ENCODE measurements at regions not wholly inside any gene's neighbourhood (a gene's known extent, or its start where the extent isn't known, plus 50 kb on each side); places are given as distances from the start of the nearest gene placed in this dataset.

DNA sequence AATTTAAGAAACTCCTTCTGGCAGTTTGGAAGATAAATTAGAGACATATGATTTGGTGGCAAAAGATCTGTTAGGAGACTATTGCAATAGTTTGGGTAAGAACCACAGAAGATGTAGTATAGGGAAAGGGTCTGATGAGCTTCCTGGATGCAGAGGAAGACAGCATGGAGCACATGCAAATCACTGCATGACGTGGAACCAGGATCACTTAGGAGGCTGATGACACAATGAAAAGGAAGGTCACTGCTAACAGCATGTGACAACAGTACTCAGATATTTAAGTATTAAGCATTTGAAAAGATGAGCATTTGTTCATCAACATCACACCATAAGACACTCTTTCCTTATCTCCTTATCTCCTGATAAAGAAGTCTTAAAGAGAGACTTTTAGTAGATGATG is 167.8 kb upstream of the LDB2 start:
- H3K9me3 Mint-ChIP-seq, result peaks cover 7% of the 10 kb centered on the region
- no peak overlapping the region for H3K27ac Mint-ChIP-seq
- H3K36me3 Mint-ChIP-seq (ENCODE audit: low read depth), result no peaks in the 10 kb centered on the region
- peaks cover 2% of the 10 kb centered on the region for H3K27me3 Mint-ChIP-seq (ENCODE audit: insufficient read depth)
- intact Hi-C loops (cut with micrococcal nuclease), result no loop called here
- H3K4me3 Mint-ChIP-seq, result no peak overlapping the region
- no peak for DNase-seq (ENCODE audit: low spot score)
- H3K4me1 Mint-ChIP-seq (ENCODE audit: low read depth), result no peaks in the 10 kb centered on the region

DNA sequence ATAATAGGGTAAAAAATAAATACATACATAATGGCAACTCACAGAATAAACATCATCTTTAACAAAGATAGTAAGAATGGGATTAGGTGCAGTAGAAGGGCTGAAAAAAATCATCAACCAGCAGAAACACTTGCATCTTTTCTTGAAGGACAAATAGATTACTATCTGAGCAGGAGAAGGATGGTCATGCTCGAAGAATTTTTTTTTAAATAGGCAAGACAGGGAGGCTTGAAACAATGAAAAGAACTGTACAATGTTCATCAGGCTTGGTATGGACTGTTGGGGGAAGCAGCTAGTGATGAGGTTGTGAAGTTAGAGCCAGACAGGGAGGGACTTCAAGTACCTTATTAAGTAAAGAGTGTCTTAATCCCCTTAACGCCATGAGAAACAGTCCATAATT is 167.4 kb upstream of the LDB2 start:
- DNase-seq (ENCODE audit: low spot score), result no peak
- Mint-ChIP-seq H3K27ac (no peak overlapping the region), H3K27me3 (ENCODE audit: insufficient read depth) (peaks cover 2% of the 10 kb centered on the region), H3K36me3 (ENCODE audit: low read depth) (no peaks in the 10 kb centered on the region), H3K4me1 (ENCODE audit: low read depth) (no peaks in the 10 kb centered on the region), H3K4me3 (no peak overlapping the region), H3K9me3 (peaks cover 7% of the 10 kb centered on the region)
- intact Hi-C loops (cut with micrococcal nuclease), result no loop called here

DNA sequence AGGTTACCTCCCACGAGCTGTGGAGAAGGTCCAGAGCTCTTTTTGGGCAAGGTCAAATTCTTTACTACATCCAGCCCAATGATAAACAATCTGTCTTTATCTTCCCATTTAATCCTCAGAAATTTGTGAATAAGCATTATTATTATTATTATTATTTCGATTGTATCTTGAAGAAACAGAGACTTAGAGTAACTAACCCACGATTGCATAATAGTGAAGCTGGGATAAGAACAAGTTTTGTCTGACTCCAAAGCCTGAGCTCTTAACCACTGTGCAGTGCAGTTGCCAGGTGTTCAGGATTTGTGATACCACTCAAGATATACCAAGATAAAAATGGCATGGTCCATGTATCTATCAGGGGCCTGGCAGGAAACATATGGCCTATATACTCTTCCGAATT is 166.5 kb upstream of the LDB2 start:
- Mint-ChIP-seq H3K27me3 (ENCODE audit: insufficient read depth) (peaks cover 2% of the 10 kb centered on the region), H3K9me3 (peaks cover 7% of the 10 kb centered on the region), H3K4me3 (no peak overlapping the region), H3K4me1 (ENCODE audit: low read depth) (no peaks in the 10 kb centered on the region), H3K27ac (no peak overlapping the region), H3K36me3 (ENCODE audit: low read depth) (no peaks in the 10 kb centered on the region)
- intact Hi-C loops (cut with micrococcal nuclease), result no loop called here
- no peak for DNase-seq (ENCODE audit: low spot score)

DNA sequence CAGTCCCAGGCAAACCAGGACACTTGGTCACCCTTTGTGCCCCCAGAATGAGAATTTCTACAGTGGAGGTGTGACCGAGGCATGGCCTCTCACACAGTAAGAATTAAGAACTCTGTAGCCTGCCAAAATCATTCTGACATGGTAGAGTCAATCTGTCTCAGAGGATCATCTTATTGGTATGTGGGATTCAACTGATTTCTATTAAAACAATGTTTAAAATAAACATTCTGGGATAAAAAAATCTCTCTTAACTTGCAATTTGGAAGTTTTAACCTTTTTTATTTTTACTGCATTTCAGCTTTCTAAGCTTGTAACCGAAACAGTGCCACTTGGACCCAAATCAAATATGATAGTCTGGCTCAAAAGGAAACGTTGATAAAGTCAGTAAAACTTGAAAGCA is 165.4 kb upstream of the LDB2 start:
- Mint-ChIP-seq H3K4me1 (ENCODE audit: low read depth) (no peaks in the 10 kb centered on the region), H3K36me3 (ENCODE audit: low read depth) (no peaks in the 10 kb centered on the region), H3K27me3 (ENCODE audit: insufficient read depth) (peaks cover 2% of the 10 kb centered on the region), H3K9me3 (peaks cover 4% of the 10 kb centered on the region), H3K4me3 (no peak overlapping the region), H3K27ac (no peak overlapping the region)
- no peak for DNase-seq (ENCODE audit: low spot score)
- intact Hi-C loops (cut with micrococcal nuclease), result no loop called here

DNA sequence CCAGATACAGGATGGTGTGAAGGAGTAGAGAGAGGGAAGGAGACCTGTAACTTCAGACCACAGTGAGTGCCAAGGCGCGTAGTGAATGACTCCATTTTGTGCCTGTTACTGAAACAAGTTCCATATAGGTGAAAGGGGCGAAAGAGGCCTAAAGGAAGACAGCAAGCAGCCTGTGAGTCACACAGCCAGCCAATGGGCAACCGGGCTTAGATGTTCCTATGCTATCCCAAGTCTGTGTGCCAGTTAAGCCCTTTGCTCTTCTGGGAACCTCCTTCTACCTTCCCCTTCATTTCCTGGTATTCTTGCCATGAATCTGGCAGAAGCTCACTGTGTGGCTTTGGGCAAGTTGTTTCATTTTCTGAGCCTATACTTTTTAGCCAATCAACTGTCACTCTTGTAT is 161.8 kb upstream of the LDB2 start:
- no peaks in the 10 kb centered on the region for H3K27me3 Mint-ChIP-seq (ENCODE audit: insufficient read depth)

DNA sequence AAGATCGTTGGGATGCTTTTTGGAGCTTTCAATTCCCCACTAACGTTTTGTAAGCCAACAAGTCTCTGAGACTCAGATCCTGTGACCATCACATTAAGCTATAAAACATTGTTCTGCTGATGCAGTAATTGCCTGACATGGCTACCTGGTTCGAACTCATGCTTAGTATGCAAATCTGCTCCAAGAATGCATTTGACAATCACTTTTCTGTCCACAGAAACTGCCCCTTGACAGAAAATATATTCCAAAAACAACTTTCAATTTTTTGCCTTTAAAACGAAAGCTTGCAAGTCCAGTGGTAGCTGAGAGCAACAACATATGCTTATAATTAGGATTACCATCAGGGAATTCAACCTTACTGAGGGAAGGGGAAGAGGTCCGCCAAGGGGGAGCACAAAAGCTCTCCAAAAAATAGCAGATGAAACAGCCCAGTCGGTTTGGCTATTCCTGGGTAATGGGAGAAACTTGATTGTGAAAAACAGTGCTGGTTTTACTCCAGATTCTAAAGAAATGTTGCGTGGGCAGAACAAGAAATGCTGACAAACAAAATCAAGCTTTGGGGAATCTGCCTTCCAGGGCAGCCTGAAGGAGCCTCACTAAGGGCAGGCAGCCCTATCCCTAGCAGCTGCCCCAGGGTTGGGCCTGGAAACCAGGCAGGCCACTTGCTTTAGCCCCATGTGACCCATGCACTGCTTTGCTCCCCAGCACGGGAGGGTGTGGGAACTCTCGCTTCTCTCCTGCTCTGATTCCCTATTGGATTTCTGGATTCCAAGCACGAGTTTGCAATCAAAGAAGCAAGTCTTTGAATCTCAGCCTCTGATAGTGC is 160.7 kb upstream of the LDB2 start:
- Mint-ChIP-seq H3K4me3 (no peak overlapping the region), H3K36me3 (ENCODE audit: low read depth) (no peaks in the 10 kb centered on the region), H3K9me3 (peaks cover 4% of the 10 kb centered on the region), H3K27me3 (ENCODE audit: insufficient read depth) (no peaks in the 10 kb centered on the region), H3K4me1 (ENCODE audit: low read depth) (no peaks in the 10 kb centered on the region), H3K27ac (no peak overlapping the region)
- intact Hi-C loops (cut with micrococcal nuclease), result no loop called here
- DNase-seq (ENCODE audit: low spot score), result no peak

More for the DNA sequence above, 161.8 kb upstream of the LDB2 start:
- Mint-ChIP-seq H3K9me3 (peaks cover 4% of the 10 kb centered on the region), H3K4me1 (ENCODE audit: low read depth) (no peaks in the 10 kb centered on the region), H3K27ac (no peak overlapping the region), H3K36me3 (ENCODE audit: low read depth) (no peaks in the 10 kb centered on the region), H3K4me3 (no peak overlapping the region)
- intact Hi-C loops (cut with micrococcal nuclease), result no loop called here
- no peak for DNase-seq (ENCODE audit: low spot score)

DNA sequence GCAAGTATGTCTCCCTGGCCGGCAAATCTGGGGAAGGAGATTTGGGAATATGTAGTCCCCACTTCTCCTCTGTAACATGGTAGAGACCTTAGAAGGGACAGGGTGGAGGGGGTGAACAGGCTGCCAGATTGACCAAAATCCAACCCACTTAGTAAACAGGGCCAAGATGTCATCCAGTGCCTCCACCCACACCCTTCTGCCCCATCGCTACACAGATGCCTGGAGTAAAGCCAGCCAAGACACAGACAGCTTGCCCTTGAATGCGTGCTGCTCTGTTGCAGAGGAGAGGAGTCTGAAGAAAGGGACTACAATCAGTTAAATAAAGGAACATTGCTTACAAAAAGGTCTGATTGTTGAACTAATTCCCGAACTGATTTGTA is 160.1 kb upstream of the LDB2 start:
- H3K9me3 Mint-ChIP-seq, result peaks cover 4% of the 10 kb centered on the region
- no peaks in the 10 kb centered on the region for H3K27me3 Mint-ChIP-seq (ENCODE audit: insufficient read depth)
- no peak overlapping the region for H3K4me3 Mint-ChIP-seq
- no peaks in the 10 kb centered on the region for H3K36me3 Mint-ChIP-seq (ENCODE audit: low read depth)
- intact Hi-C loops (cut with micrococcal nuclease), result no loop called here
- no peak overlapping the region for H3K27ac Mint-ChIP-seq
- no peak for DNase-seq (ENCODE audit: low spot score)
- no peaks in the 10 kb centered on the region for H3K4me1 Mint-ChIP-seq (ENCODE audit: low read depth)

DNA sequence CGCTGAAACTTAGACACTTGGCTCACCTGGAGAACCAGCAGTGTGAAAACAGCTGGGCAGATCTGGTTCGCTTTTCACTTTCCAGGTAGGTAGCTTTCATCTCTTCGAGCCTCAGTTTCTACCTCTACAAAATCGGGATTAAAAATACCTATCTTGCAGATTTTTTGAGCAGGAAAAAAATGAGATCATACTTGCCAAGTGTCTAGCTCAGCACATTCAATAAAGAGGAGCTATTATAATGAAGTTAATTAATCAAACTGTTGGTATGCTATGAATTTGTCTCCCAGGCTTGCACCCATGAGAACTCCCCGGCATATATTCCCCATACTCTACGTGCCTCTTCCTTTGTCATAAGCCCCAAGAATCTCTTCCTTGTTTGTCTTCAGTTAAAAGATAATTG is 158.6 kb upstream of the LDB2 start:
- no peak overlapping the region for H3K27ac Mint-ChIP-seq
- intact Hi-C loops (cut with micrococcal nuclease), result no loop called here
- no peaks in the 10 kb centered on the region for H3K9me3 Mint-ChIP-seq
- H3K27me3 Mint-ChIP-seq (ENCODE audit: insufficient read depth), result no peaks in the 10 kb centered on the region
- no peaks in the 10 kb centered on the region for H3K4me1 Mint-ChIP-seq (ENCODE audit: low read depth)
- H3K36me3 Mint-ChIP-seq (ENCODE audit: low read depth), result no peaks in the 10 kb centered on the region
- no peak for DNase-seq (ENCODE audit: low spot score)
- H3K4me3 Mint-ChIP-seq, result no peak overlapping the region

DNA sequence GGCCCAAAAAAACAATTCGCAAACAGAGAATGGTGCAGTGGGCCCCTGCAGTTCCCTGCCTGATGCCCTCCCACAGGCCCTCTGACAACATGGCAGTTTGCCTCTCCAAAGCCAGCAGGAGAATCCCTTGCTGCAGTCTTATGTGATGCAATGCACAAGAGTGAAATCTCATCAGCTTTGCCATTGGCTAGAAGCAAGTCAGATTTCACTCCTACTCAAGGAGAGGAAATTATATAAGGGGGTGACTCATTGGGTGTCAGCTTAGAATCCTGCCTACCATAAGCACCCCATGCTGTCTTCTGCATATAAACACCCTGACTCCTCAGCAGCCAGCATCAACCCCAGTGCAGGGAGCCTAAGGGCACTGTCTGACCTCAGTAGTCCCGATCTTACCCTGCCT is 157.3 kb upstream of the LDB2 start:
- no peaks in the 10 kb centered on the region for H3K9me3 Mint-ChIP-seq
- intact Hi-C loops (cut with micrococcal nuclease), result no loop called here
- DNase-seq (ENCODE audit: low spot score), result no peak
- H3K27ac Mint-ChIP-seq, result no peak overlapping the region
- H3K4me3 Mint-ChIP-seq, result no peak overlapping the region
- no peaks in the 10 kb centered on the region for H3K4me1 Mint-ChIP-seq (ENCODE audit: low read depth)
- H3K27me3 Mint-ChIP-seq (ENCODE audit: insufficient read depth), result no peaks in the 10 kb centered on the region
- no peaks in the 10 kb centered on the region for H3K36me3 Mint-ChIP-seq (ENCODE audit: low read depth)

DNA sequence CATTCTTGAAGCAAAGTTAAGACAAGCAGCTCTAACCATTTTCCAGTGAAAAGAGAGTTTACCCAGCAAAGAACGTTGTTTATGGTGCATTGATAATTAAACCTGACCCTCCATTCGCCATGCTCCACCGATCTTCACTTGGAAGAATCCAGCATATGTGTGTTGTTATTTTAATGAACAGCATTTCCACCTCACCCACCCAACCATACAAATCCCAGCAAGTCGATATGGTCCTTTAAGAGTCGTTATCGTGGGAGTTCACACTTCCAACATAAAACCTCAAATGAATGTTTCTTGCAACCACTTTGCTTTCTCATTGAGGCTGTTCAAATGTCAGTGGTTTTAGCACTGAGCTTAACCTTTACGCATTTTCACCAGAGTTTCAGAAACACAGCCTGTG is 147.4 kb upstream of the LDB2 start:
- H3K4me3 Mint-ChIP-seq, result no peak overlapping the region
- H3K4me1 Mint-ChIP-seq (ENCODE audit: low read depth), result no peaks in the 10 kb centered on the region
- intact Hi-C loops (cut with micrococcal nuclease), result no loop called here
- H3K36me3 Mint-ChIP-seq (ENCODE audit: low read depth), result no peaks in the 10 kb centered on the region
- H3K27me3 Mint-ChIP-seq (ENCODE audit: insufficient read depth), result peaks cover 1% of the 10 kb centered on the region
- no peak overlapping the region for H3K27ac Mint-ChIP-seq
- DNase-seq (ENCODE audit: low spot score), result no peak
- peaks cover 2% of the 10 kb centered on the region for H3K9me3 Mint-ChIP-seq

DNA sequence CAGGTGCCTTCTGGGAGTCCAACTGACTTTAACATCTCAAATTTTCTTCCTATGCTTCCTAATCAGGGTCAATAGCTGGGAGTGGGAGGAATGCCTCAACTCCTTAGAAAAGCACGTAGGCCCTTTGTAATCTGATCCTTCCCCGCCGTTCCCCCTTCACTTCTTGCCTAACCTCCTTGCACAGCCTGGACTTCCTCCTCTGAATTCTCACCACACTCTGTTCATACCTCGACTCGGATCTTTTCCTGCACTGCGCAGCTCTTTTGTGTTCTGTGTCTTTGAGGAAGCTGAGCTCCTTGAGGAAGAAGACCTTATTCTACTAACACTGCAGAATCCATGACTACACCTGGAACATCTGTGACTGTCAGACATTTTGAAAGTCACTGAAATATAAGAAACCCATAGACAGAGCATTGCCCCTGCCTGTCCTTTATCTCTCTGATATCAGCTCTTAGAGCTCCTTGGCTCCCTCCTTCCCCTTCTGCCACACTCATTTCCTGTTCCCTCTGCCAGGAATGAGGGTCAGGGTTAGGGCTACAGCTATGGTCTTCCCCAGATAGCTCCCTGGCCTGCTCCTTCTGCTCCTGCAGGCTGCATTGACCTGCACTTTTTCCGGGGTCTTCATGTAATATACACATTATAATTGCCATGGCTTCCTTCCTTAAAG is 140.2 kb upstream of the LDB2 start:
- Mint-ChIP-seq H3K27me3 (ENCODE audit: insufficient read depth) (no peaks in the 10 kb centered on the region), H3K4me3 (no peak overlapping the region), H3K36me3 (ENCODE audit: low read depth) (no peaks in the 10 kb centered on the region), H3K27ac (no peak overlapping the region), H3K4me1 (ENCODE audit: low read depth) (no peaks in the 10 kb centered on the region), H3K9me3 (no peaks in the 10 kb centered on the region)
- intact Hi-C loops (cut with micrococcal nuclease), result no loop called here
- no peak for DNase-seq (ENCODE audit: low spot score)

DNA sequence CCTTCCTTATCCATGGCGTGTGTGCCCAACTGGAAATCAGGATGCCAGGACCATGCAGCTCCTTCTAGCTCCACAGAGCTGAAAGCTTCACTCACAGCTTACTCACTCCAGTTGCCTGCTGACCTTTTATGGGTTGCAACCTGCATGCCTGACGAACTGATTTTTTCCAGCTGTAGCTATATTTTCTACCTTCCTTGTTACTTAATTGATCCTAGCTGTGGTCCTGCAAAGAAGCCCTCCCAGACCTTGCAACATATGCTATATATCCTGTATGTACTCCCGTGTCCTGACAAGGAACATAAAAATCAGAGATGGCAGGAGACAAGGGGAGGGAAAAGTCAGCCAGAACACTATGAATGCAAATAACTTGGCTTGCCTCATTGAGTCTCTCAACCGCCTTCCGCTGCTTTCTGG is 135.3 kb upstream of the LDB2 start:
- Mint-ChIP-seq H3K4me1 (ENCODE audit: low read depth) (no peaks in the 10 kb centered on the region), H3K36me3 (ENCODE audit: low read depth) (peaks cover 2% of the 10 kb centered on the region), H3K27ac (no peak overlapping the region), H3K9me3 (no peaks in the 10 kb centered on the region), H3K4me3 (no peak overlapping the region), H3K27me3 (ENCODE audit: insufficient read depth) (no peaks in the 10 kb centered on the region)
- no peak for DNase-seq (ENCODE audit: low spot score)
- intact Hi-C loops (cut with micrococcal nuclease), result no loop called here

DNA sequence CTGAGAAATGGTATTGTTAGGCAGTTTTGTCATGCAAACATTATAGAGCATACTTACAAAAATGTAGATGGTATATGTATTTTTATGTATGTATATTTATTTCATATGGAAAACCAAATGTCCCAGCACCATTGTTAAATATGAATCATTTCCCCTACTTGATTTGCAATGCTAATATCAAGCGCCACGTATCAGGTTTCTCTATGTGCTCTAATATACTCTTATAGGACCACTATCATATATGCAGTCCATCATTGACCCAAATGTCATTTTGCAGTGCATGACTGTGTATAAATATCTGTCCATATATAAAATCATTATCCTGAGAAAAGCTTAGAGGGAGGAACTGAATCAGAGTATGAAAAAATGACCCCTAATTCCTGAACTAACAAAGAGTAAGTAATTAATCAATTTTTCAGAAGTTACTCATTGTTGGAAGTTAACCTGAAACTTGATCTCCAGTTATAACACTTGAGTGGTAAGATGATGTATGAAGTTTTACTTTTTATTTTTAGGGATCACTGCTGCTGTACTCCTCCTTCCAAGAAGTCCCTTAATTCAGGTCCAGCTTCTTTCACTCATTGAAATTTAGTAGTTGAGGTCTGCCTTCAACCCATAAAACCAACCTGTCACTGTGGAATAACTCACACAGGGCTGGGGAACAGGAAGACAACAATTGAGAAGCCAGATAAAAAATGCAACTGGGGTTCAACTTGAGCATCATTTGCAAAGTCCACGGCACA is 134.8 kb upstream of the LDB2 start:
- Mint-ChIP-seq H3K4me3 (no peak overlapping the region), H3K9me3 (no peaks in the 10 kb centered on the region), H3K4me1 (ENCODE audit: low read depth) (no peaks in the 10 kb centered on the region), H3K27me3 (ENCODE audit: insufficient read depth) (no peaks in the 10 kb centered on the region), H3K36me3 (ENCODE audit: low read depth) (peaks cover 2% of the 10 kb centered on the region), H3K27ac (no peak overlapping the region)
- no peak for DNase-seq (ENCODE audit: low spot score)
- intact Hi-C loops (cut with micrococcal nuclease), result no loop called here
